WTC11 (cell line): ENCODE measurements at regions not wholly inside any gene's neighbourhood (a gene's known extent, or its start where the extent isn't known, plus 50 kb on each side); places are given as distances from the start of the nearest gene placed in this dataset.

ENCODE experiments used
- CTCF ChIP-seq: fragments of 200-600 bp; IDR thresholded peaks from 2 replicates; pipeline ENCODE4 v1.8.0; 2022; ENCODE audit warnings: antibody characterized with exemption
- ESRRA ChIP-seq: sonication (generic); formaldehyde crosslinking; IDR thresholded peaks from 2 replicates; pipeline ENCODE4 v1.8.1; 2022; ENCODE audit warnings: mild to moderate bottlenecking, missing genetic modification reagents, borderline replicate concordance
- FOXJ3 ChIP-seq: sonication (generic); formaldehyde crosslinking; IDR thresholded peaks from 2 replicates; pipeline ENCODE4 v1.9.0; 2021; ENCODE audit warnings: missing genetic modification reagents, mild to moderate bottlenecking, borderline replicate concordance
- JUN ChIP-seq: sonication (generic); formaldehyde crosslinking; IDR thresholded peaks from 2 replicates; pipeline ENCODE4 v1.8.0; 2023; ENCODE audit warnings: mild to moderate bottlenecking, missing genetic modification reagents
- NR2C2 ChIP-seq: sonication (generic); formaldehyde crosslinking; IDR thresholded peaks from 2 replicates; pipeline ENCODE4 v1.8.0; 2022; ENCODE audit warnings: mild to moderate bottlenecking, missing genetic modification reagents
- NR3C1 ChIP-seq: sonication (generic); formaldehyde crosslinking; conservative IDR thresholded peaks from 2 replicates; pipeline ENCODE4 v1.8.1; 2023; ENCODE audit warnings: low read depth, mild to moderate bottlenecking, missing genetic modification reagents
- SP1 ChIP-seq: sonication (generic); formaldehyde crosslinking; conservative IDR thresholded peaks from 2 replicates; pipeline ENCODE4 v1.8.1; 2022; ENCODE audit warnings: missing genetic modification reagents
- TCF7 ChIP-seq: sonication (generic); formaldehyde crosslinking; IDR thresholded peaks from 2 replicates; pipeline ENCODE4 v1.8.0; 2022; ENCODE audit warnings: mild to moderate bottlenecking, low read depth, missing genetic modification reagents, moderate library complexity
- TP53 ChIP-seq: sonication (generic); formaldehyde crosslinking; IDR thresholded peaks from 2 replicates; pipeline ENCODE4 v1.8.1; 2023; ENCODE audit warnings: mild to moderate bottlenecking, missing genetic modification reagents
- ZBTB21 ChIP-seq: sonication (generic); formaldehyde crosslinking; IDR thresholded peaks from 2 replicates; pipeline ENCODE4 v1.8.1; 2023; ENCODE audit warnings: mild to moderate bottlenecking, missing genetic modification reagents, borderline replicate concordance
- ZNF138 ChIP-seq: sonication (generic); formaldehyde crosslinking; conservative IDR thresholded peaks from 2 replicates; pipeline ENCODE4 v1.8.1; 2022; ENCODE audit warnings: mild to moderate bottlenecking, moderate library complexity, missing genetic modification reagents
- ZNF232 ChIP-seq: sonication (generic); formaldehyde crosslinking; IDR thresholded peaks from 2 replicates; pipeline ENCODE4 v1.8.0; 2022; ENCODE audit warnings: mild to moderate bottlenecking, missing genetic modification reagents
- ZSCAN18 ChIP-seq: fragments of 250-450 bp; sonication (Bioruptor Pico); IDR thresholded peaks from 2 replicates; pipeline ENCODE4 v2.1.2; 2022; ENCODE audit warnings: mild to moderate bottlenecking, moderate library complexity

GRCh38 chr10:64007157-64007556, 486.0 kb downstream of the REEP3 start:
- no peak for TF ChIP-seq ZNF138 (CRISPR knock-in tag)
- no peak for TF ChIP-seq CTCF
- TF ChIP-seq JUN (CRISPR knock-in tag), result no peak
- TF ChIP-seq NR3C1, result no peak
- TF ChIP-seq ZSCAN18 (CRISPR knock-in tag), result no peak
- no peak for TF ChIP-seq ESRRA (CRISPR knock-in tag)
- no peak for TF ChIP-seq TP53 (CRISPR knock-in tag)
- TF ChIP-seq NR2C2 (CRISPR knock-in tag), result no peak
- TF ChIP-seq ZNF232 (CRISPR knock-in tag), result no peak
- TF ChIP-seq SP1 (CRISPR knock-in tag), result no peak
- no peak for TF ChIP-seq ZBTB21 (CRISPR knock-in tag)
- TF ChIP-seq FOXJ3, result no peak
- no peak for TF ChIP-seq TCF7 (CRISPR knock-in tag)
